Right lung (tissue), 2 donors: ENCODE measurements at regions not wholly inside any gene's neighbourhood (a gene's known extent, or its start where the extent isn't known, plus 50 kb on each side); places are given as distances from the start of the nearest gene placed in this dataset.
"Not testable (repeated sequence)": the region's sequence is repeated elsewhere in the genome, so short reads cannot be mapped to it uniquely, and the experiment has no call there.

Source experiments
- DNase-seq, 2 donors: peaks; one replicate each; pipeline ENCODE4 v3.0.0-alpha.2; 2013

GRCh38 chr13:54394908-54395307 is 1366.3 kb downstream of the OLFM4 start:
- no peak for DNase-seq

- DNase-seq: no peak
Measured at GRCh38 chr13:54402495-54402894, 1373.9 kb downstream of the OLFM4 start.

GRCh38 chr13:54415753-54416366 is 1387.2 kb downstream of the OLFM4 start:
- no peak for DNase-seq

GRCh38 chr13:54422946-54423345 is 1394.3 kb downstream of the OLFM4 start:
- DNase-seq: not testable (repeated sequence)

- no peak for DNase-seq
Measured at GRCh38 chr13:54424344-54424743, 1395.7 kb downstream of the OLFM4 start.

GRCh38 chr13:54433493-54434206 is 1405.0 kb downstream of the OLFM4 start:
- peak; percentile 0 to 28 for DNase-seq

- DNase-seq: not testable (repeated sequence)
Measured at GRCh38 chr13:54440853-54441400, 1412.3 kb downstream of the OLFM4 start.

GRCh38 chr13:54445453-54445852 is 1416.8 kb downstream of the OLFM4 start:
- no peak for DNase-seq

GRCh38 chr13:54445865-54446264 is 1417.3 kb downstream of the OLFM4 start:
- DNase-seq: no peak

GRCh38 chr13:54449922-54450321 is 1421.3 kb downstream of the OLFM4 start:
- no peak for DNase-seq

- DNase-seq: no peak
Measured at GRCh38 chr13:54484166-54484565, 1455.6 kb downstream of the OLFM4 start.

GRCh38 chr13:54486421-54487166 is 1458.0 kb downstream of the OLFM4 start:
- no peak for DNase-seq

- no peak for DNase-seq
Measured at GRCh38 chr13:54489359-54489758, 1460.7 kb downstream of the OLFM4 start.

- no peak for DNase-seq
Measured at GRCh38 chr13:54492995-54493394, 1464.4 kb downstream of the OLFM4 start.

- DNase-seq: peak; percentile 55 to 68
Measured at GRCh38 chr13:54511366-54511765, 1482.8 kb downstream of the OLFM4 start.

- no peak for DNase-seq
Measured at GRCh38 chr13:54513254-54513653, 1484.6 kb downstream of the OLFM4 start.

GRCh38 chr13:54536112-54536511 is 1507.5 kb downstream of the OLFM4 start:
- DNase-seq: peak; percentile 4 to 9

GRCh38 chr13:54563286-54563685 is 1534.7 kb downstream of the OLFM4 start:
- DNase-seq: no peak

- not testable (repeated sequence) for DNase-seq
Measured at GRCh38 chr13:54572037-54572436, 1543.4 kb downstream of the OLFM4 start.

GRCh38 chr13:54573186-54573585 is 1544.6 kb downstream of the OLFM4 start:
- DNase-seq: no peak

GRCh38 chr13:54574791-54575190 is 1546.2 kb downstream of the OLFM4 start:
- no peak for DNase-seq

- no peak for DNase-seq
Measured at GRCh38 chr13:54591540-54591939, 1562.9 kb downstream of the OLFM4 start.

GRCh38 chr13:54592201-54592600 is 1563.6 kb downstream of the OLFM4 start:
- DNase-seq: no peak
